ENCODE measurements at regions not wholly inside any gene's neighbourhood (a gene's known extent, or its start where the extent isn't known, plus 50 kb on each side); places are given as distances from the start of the nearest gene placed in this dataset.

DNA sequence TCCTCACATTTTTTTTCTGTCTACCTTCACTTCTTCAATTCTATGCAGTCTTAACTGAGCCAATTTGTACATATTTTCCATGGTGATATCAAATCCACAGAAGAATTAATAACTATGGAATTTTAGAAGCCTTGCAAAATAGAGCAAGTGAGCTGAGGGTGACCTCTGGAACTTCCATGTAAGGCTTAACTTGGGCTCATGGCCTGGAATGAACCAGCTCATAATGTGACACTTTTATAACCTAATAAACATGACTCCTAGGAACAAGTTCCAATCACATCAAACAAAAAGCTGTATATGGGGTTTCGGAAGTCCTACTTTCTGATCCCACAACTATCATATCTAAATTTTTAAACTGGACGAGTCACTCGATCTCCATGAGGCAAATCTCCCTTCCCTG, 232.4 kb downstream of the FOXA2 start:
- Histone ChIP-seq H3K27me3 (ENCODE audit: control insufficient read depth, insufficient read depth, low read length) (no peaks in the 10 kb centered on the region), H3K4me3 (ENCODE audit: low read depth, low read length) (no peak overlapping the region), H3K36me3 (ENCODE audit: control insufficient read depth, insufficient read depth, low read length) (no peaks in the 10 kb centered on the region)
- no peak for DNase-seq (ENCODE audit: low read depth)
- TF ChIP-seq, protein P1, sequence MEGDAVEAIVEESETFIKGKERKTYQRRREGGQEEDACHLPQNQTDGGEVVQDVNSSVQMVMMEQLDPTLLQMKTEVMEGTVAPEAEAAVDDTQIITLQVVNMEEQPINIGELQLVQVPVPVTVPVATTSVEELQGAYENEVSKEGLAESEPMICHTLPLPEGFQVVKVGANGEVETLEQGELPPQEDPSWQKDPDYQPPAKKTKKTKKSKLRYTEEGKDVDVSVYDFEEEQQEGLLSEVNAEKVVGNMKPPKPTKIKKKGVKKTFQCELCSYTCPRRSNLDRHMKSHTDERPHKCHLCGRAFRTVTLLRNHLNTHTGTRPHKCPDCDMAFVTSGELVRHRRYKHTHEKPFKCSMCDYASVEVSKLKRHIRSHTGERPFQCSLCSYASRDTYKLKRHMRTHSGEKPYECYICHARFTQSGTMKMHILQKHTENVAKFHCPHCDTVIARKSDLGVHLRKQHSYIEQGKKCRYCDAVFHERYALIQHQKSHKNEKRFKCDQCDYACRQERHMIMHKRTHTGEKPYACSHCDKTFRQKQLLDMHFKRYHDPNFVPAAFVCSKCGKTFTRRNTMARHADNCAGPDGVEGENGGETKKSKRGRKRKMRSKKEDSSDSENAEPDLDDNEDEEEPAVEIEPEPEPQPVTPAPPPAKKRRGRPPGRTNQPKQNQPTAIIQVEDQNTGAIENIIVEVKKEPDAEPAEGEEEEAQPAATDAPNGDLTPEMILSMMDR (IDR thresholded peaks at IDR 0.05; ENCODE audit: insufficient read depth, low read length, poor library complexity, severe bottlenecking): no peak

DNA sequence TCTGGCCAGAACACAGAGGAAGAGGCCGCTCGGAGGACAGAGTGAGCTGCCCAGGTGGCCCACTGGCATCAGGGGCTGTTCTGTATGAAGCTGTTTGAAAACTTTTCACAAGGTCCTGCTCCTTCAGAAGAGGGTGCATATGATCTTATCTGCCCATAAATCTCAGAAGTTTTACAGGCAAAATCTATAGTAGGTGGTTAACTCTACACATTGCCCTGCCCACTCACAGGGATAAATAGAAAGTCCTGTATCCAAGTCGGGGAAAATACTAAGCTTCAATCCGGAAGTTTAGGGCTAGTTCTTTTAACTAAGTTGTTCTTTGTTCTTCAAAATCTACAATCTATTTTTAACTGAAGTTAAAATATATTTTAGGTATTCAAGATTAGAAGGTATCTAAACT, 233.7 kb downstream of the FOXA2 start:
- Histone ChIP-seq H3K4me3 (ENCODE audit: low read depth, low read length) (no peak overlapping the region), H3K36me3 (ENCODE audit: control insufficient read depth, insufficient read depth, low read length) (no peaks in the 10 kb centered on the region), H3K27me3 (ENCODE audit: control insufficient read depth, insufficient read depth, low read length) (no peaks in the 10 kb centered on the region)
- TF ChIP-seq, protein P1 (IDR thresholded peaks at IDR 0.05; ENCODE audit: insufficient read depth, low read length, poor library complexity, severe bottlenecking): no peak
- DNase-seq (ENCODE audit: low read depth): no peak

DNA sequence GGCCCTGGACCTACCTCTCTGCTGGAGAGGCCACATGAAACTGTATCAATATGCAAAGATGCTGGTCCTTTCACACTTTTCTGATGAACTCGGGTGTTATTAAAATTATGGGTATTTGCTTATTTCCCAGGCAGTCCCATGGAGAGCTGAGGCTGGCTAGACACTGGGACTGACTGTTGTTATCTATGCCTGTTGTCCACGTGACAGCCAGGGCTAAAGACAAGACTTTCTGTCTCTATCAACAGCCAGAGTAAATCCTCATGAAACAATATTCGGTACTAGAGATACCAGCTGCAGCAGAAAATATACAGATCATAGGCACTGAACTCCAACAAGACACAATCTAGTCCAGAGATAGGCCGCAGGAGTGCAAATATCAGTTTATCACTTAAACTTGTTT, 236.4 kb downstream of the FOXA2 start:
- DNase-seq (ENCODE audit: low read depth): no peak
- H3K36me3 ChIP-seq (ENCODE audit: control insufficient read depth, insufficient read depth, low read length): no peaks in the 10 kb centered on the region
- TF ChIP-seq, protein P1 (IDR thresholded peaks at IDR 0.05; ENCODE audit: insufficient read depth, low read length, poor library complexity, severe bottlenecking): no peak
- H3K4me3 ChIP-seq (ENCODE audit: low read depth, low read length): no peak overlapping the region
- no peaks in the 10 kb centered on the region for H3K27me3 ChIP-seq (ENCODE audit: control insufficient read depth, insufficient read depth, low read length)

DNA sequence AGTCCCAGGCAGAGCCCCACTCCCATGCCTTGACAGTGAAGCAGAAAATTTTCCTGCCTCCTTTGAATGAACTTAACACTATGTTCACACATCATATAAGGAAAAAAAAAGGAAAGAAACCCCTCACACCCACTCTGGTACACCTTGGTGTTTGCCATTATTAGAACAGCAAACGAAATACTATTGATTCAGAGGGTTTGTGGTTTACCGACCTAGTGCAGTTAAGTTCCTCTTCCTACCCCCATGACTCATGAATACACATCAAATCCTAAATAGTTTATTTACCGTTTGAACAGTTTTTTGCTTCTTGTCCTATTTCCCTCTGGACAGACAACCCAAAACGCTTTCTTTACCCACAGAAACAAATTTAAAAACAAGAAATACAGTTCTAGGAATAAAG, 237.7 kb downstream of the FOXA2 start:
- no peaks in the 10 kb centered on the region for H3K36me3 ChIP-seq (ENCODE audit: control insufficient read depth, insufficient read depth, low read length)
- no peaks in the 10 kb centered on the region for H3K27me3 ChIP-seq (ENCODE audit: control insufficient read depth, insufficient read depth, low read length)
- no peak overlapping the region for H3K4me3 ChIP-seq (ENCODE audit: low read depth, low read length)
- DNase-seq (ENCODE audit: low read depth): no peak
- TF ChIP-seq, protein P1 (IDR thresholded peaks at IDR 0.05; ENCODE audit: insufficient read depth, low read length, poor library complexity, severe bottlenecking): no peak

DNA sequence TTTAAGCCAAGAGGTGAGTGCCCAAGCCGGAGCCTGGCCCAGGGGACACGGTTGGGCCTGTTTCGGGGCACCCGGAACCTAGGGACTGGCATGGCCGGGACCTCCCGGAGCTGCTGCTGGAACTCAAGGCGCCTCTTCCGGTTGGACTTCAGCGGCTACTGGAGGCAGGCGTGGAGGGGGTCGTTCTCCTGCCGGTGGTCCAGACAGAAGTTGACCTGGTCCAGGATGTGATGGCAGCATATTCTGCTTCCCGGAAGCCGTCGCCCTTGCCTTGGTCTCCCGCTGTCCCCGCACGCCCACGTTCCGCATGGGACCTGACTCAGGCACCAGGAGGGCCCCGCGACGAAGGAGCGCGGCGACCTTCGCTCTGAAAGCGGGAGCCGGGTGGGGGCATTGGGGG, 240.8 kb downstream of the FOXA2 start:
- H3K36me3 ChIP-seq (ENCODE audit: control insufficient read depth, insufficient read depth, low read length): no peaks in the 10 kb centered on the region
- TF ChIP-seq, protein P1 (IDR thresholded peaks at IDR 0.05; ENCODE audit: insufficient read depth, low read length, poor library complexity, severe bottlenecking): no peak
- peaks cover 2% of the 10 kb centered on the region for H3K27me3 ChIP-seq (ENCODE audit: control insufficient read depth, insufficient read depth, low read length)
- DNase-seq (ENCODE audit: low read depth): no peak
- H3K4me3 ChIP-seq (ENCODE audit: low read depth, low read length): no peak overlapping the region

DNA sequence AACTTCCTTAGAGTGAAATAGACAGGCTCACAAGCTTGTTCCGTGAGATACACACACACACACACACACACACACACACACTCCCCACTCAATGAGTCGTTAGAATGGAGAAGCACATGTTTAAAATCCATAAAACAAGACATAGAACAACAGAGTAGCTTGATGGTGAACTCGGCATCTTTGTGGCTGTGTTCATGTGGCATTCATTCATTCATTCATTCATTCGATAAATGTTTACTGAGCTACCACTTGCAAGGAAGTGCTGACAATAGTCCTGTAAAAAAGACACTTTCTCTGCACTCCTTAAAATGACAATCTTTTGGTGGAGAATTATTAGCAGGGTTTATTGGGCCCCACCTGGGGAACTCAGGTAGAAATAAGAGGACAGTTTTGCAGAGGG, 242.0 kb downstream of the FOXA2 start:
- H3K36me3 ChIP-seq (ENCODE audit: control insufficient read depth, insufficient read depth, low read length): no peaks in the 10 kb centered on the region
- DNase-seq (ENCODE audit: low read depth): no peak
- TF ChIP-seq, protein P1 (IDR thresholded peaks at IDR 0.05; ENCODE audit: insufficient read depth, low read length, poor library complexity, severe bottlenecking): no peak
- no peak overlapping the region for H3K4me3 ChIP-seq (ENCODE audit: low read depth, low read length)
- peaks cover 2% of the 10 kb centered on the region for H3K27me3 ChIP-seq (ENCODE audit: control insufficient read depth, insufficient read depth, low read length)

Measured in kidney epithelial cell (primary cell).